IPS-18a (cell line): ENCODE measurements at regions not wholly inside any gene's neighbourhood (a gene's known extent, or its start where the extent isn't known, plus 50 kb on each side); places are given as distances from the start of the nearest gene placed in this dataset.

Source experiments
- H3K27ac ChIP-seq: one replicate; pipeline ENCODE4 v1.5.1; 2013; ENCODE audit warnings: low read length
- H3K27me3 ChIP-seq: one replicate; pipeline ENCODE4 v1.6.1; 2013; ENCODE audit warnings: mild to moderate bottlenecking, low read length; ENCODE audit not compliant: control insufficient read depth, insufficient read depth
- H3K36me3 ChIP-seq: one replicate; pipeline ENCODE4 v1.6.1; 2013; ENCODE audit warnings: low read depth, low read length; ENCODE audit not compliant: control insufficient read depth
- H3K4me1 ChIP-seq: one replicate; pipeline ENCODE4 v1.6.1; 2013; ENCODE audit warnings: low read depth, low read length; ENCODE audit not compliant: control insufficient read depth
- H3K4me3 ChIP-seq: one replicate; pipeline ENCODE4 v1.5.1; 2013; ENCODE audit warnings: low read length
- H3K9ac ChIP-seq: one replicate; pipeline ENCODE4 v1.6.1; 2013; ENCODE audit warnings: mild to moderate bottlenecking, low read length, moderate library complexity
- H3K9me3 ChIP-seq: one replicate; pipeline ENCODE4 v1.6.1; 2013; ENCODE audit warnings: low read depth, low read length; ENCODE audit not compliant: control insufficient read depth

DNA sequence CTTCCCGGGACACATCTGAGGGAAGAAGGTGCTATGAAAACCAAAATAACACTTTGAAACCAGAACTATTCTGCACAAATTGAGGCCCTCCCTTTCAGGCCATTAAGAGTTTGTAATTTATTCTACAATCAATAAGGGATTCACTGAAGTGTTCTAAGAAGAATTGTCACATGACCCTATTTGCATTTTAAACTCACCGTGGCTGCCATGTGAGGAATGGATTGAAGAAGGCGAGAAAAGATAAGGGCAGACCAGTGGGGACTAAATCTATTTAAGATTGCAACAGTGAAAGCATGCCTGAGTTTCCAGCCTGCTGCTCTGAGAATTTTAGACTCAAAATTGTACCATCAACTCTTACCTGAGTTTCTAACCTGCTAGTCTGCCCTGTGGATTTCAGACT is 408.8 kb upstream of the SALL1 start:
- H3K4me1 ChIP-seq, result no peaks in the 10 kb centered on the region
- H3K27ac ChIP-seq, result no peak overlapping the region
- H3K9me3 ChIP-seq, result no peaks in the 10 kb centered on the region
- no peaks in the 10 kb centered on the region for H3K27me3 ChIP-seq
- H3K36me3 ChIP-seq, result no peaks in the 10 kb centered on the region
- no peak overlapping the region for H3K4me3 ChIP-seq
- H3K9ac ChIP-seq, result no peak overlapping the region

- Histone ChIP-seq H3K4me3 (no peak overlapping the region), H3K27me3 (no peaks in the 10 kb centered on the region), H3K4me1 (no peaks in the 10 kb centered on the region), H3K9ac (no peak overlapping the region), H3K36me3 (no peaks in the 10 kb centered on the region), H3K27ac (no peak overlapping the region), H3K9me3 (no peaks in the 10 kb centered on the region)
Observed at GRCh38 chr16:51557670-51558069, 406.6 kb upstream of the SALL1 start.

- no peaks in the 10 kb centered on the region for H3K4me1 ChIP-seq
- H3K4me3 ChIP-seq, result no peak overlapping the region
- H3K27ac ChIP-seq, result no peak overlapping the region
- H3K9ac ChIP-seq, result no peak overlapping the region
- H3K36me3 ChIP-seq, result no peaks in the 10 kb centered on the region
- H3K27me3 ChIP-seq, result no peaks in the 10 kb centered on the region
- no peaks in the 10 kb centered on the region for H3K9me3 ChIP-seq
Observed at GRCh38 chr16:51556694-51557340, 405.7 kb upstream of the SALL1 start.

- H3K27ac ChIP-seq, result no peak overlapping the region
- H3K9ac ChIP-seq, result no peak overlapping the region
- no peaks in the 10 kb centered on the region for H3K27me3 ChIP-seq
- no peaks in the 10 kb centered on the region for H3K36me3 ChIP-seq
- H3K4me1 ChIP-seq, result no peaks in the 10 kb centered on the region
- no peaks in the 10 kb centered on the region for H3K9me3 ChIP-seq
- H3K4me3 ChIP-seq, result no peak overlapping the region
Observed at GRCh38 chr16:51553910-51554309, 402.8 kb upstream of the SALL1 start.

DNA sequence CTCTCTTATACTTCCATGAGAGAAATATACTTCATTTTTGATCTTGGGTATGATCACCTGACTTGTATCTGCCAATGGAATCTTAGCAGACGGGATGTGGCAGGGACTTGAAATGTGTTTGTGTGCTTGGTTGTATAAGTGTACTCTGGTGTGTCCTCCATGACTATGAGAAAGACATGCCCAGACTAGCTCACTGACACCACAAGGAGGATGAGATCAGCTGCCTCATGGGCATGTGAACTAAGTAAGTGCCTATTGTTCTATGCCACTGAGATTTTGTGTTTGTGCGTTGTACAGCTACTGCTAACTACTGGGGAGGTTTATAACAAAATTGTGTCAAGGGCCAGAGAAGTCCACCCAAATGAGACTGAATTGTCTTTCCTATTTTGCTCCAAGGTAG is 402.2 kb upstream of the SALL1 start:
- Histone ChIP-seq H3K27me3 (no peaks in the 10 kb centered on the region), H3K36me3 (no peaks in the 10 kb centered on the region), H3K4me1 (no peaks in the 10 kb centered on the region), H3K9ac (no peak overlapping the region), H3K4me3 (no peak overlapping the region), H3K27ac (no peak overlapping the region), H3K9me3 (no peaks in the 10 kb centered on the region)

- Histone ChIP-seq H3K4me3 (no peak overlapping the region), H3K4me1 (peaks cover 6% of the 10 kb centered on the region), H3K9me3 (no peaks in the 10 kb centered on the region), H3K36me3 (no peaks in the 10 kb centered on the region), H3K27ac (no peak overlapping the region), H3K27me3 (no peaks in the 10 kb centered on the region), H3K9ac (no peak overlapping the region)
Observed at GRCh38 chr16:51550800-51551347, 399.8 kb upstream of the SALL1 start.

GRCh38 chr16:51549836-51550235 is 398.8 kb upstream of the SALL1 start:
- peaks cover 16% of the 10 kb centered on the region for H3K4me1 ChIP-seq
- no peaks in the 10 kb centered on the region for H3K36me3 ChIP-seq
- H3K9ac ChIP-seq, result no peak overlapping the region
- H3K9me3 ChIP-seq, result no peaks in the 10 kb centered on the region
- H3K27me3 ChIP-seq, result no peaks in the 10 kb centered on the region
- no peak overlapping the region for H3K4me3 ChIP-seq
- H3K27ac ChIP-seq, result no peak overlapping the region

DNA sequence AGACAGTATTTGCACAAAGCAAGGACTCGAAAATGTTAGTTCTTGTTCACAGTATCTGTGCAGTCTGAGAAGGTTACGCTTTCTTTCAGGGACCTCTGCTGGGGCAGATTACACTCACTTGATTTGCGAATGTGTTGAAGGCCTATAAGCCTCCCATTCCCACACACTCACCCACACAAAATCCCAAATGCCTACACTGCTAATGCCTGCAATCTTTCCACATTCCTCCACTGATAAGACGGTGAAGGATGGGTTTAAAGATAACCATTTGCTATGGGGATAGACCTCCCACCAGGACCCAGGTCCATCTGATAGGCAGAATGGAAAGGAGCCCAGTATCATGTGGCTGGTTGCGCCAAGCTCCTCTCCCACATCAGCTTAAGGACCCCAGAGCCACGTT is 394.9 kb upstream of the SALL1 start:
- H3K27ac ChIP-seq, result no peak overlapping the region
- no peak overlapping the region for H3K4me3 ChIP-seq
- no peaks in the 10 kb centered on the region for H3K9me3 ChIP-seq
- no peak overlapping the region for H3K9ac ChIP-seq
- peaks cover 48% of the 10 kb centered on the region for H3K4me1 ChIP-seq
- H3K27me3 ChIP-seq, result no peaks in the 10 kb centered on the region
- no peaks in the 10 kb centered on the region for H3K36me3 ChIP-seq

- H3K27ac ChIP-seq, result peak overlapping the region; percentile 25
- no peaks in the 10 kb centered on the region for H3K27me3 ChIP-seq
- no peaks in the 10 kb centered on the region for H3K9me3 ChIP-seq
- H3K36me3 ChIP-seq, result no peaks in the 10 kb centered on the region
- peaks cover 55% of the 10 kb centered on the region for H3K4me1 ChIP-seq
- peak overlapping the region; percentile 21 for H3K4me3 ChIP-seq
- peak overlapping the region; percentile 32 for H3K9ac ChIP-seq
Observed at GRCh38 chr16:51544851-51545467, 393.9 kb upstream of the SALL1 start.

- H3K4me3 ChIP-seq, result no peak overlapping the region
- H3K36me3 ChIP-seq, result no peaks in the 10 kb centered on the region
- peak overlapping the region; percentile 1 for H3K27ac ChIP-seq
- no peak overlapping the region for H3K9ac ChIP-seq
- H3K9me3 ChIP-seq, result no peaks in the 10 kb centered on the region
- H3K4me1 ChIP-seq, result peaks cover 65% of the 10 kb centered on the region
- no peaks in the 10 kb centered on the region for H3K27me3 ChIP-seq
Observed at GRCh38 chr16:51543971-51544370, 392.9 kb upstream of the SALL1 start.

GRCh38 chr16:51542981-51543815 is 392.1 kb upstream of the SALL1 start:
- no peaks in the 10 kb centered on the region for H3K36me3 ChIP-seq

More at GRCh38 chr16:51542981-51543815, 392.1 kb upstream of the SALL1 start:
- H3K9me3 ChIP-seq, result no peaks in the 10 kb centered on the region
- H3K27ac ChIP-seq, result peak overlapping the region; percentile 1
- no peak overlapping the region for H3K9ac ChIP-seq
- peaks cover 69% of the 10 kb centered on the region for H3K4me1 ChIP-seq
- H3K4me3 ChIP-seq, result peak overlapping the region; percentile 5
- H3K27me3 ChIP-seq, result no peaks in the 10 kb centered on the region
